ENCODE measurements at regions not wholly inside any gene's neighbourhood (a gene's known extent, or its start where the extent isn't known, plus 50 kb on each side); places are given as distances from the start of the nearest gene placed in this dataset.

GRCh38 chr11:71369411-71369810, 78.8 kb downstream of the DHCR7 start:
- TF ChIP-seq POLR2A (IDR thresholded peaks at IDR 0.05; ENCODE audit: low read length) (no peak), GATA1 (IDR thresholded peaks at IDR 0.05; ENCODE audit: low read depth, low read length) (no peak)
